Activated CD4-positive, alpha-beta T cell treated with anti-CD3 and anti-CD28 coated beads, Interleukin-2, amount 50 U/mL, for 4 hours (primary cell): ENCODE measurements at regions not wholly inside any gene's neighbourhood (a gene's known extent, or its start where the extent isn't known, plus 50 kb on each side); places are given as distances from the start of the nearest gene placed in this dataset.
"Not testable (repeated sequence)": the region's sequence is repeated elsewhere in the genome, so short reads cannot be mapped to it uniquely, and the experiment has no call there.

Experiments used
- DNase-seq, 2 experiments: peaks; one replicate each; pipeline ENCODE4 v3.0.0-alpha.2; 2020

DNA sequence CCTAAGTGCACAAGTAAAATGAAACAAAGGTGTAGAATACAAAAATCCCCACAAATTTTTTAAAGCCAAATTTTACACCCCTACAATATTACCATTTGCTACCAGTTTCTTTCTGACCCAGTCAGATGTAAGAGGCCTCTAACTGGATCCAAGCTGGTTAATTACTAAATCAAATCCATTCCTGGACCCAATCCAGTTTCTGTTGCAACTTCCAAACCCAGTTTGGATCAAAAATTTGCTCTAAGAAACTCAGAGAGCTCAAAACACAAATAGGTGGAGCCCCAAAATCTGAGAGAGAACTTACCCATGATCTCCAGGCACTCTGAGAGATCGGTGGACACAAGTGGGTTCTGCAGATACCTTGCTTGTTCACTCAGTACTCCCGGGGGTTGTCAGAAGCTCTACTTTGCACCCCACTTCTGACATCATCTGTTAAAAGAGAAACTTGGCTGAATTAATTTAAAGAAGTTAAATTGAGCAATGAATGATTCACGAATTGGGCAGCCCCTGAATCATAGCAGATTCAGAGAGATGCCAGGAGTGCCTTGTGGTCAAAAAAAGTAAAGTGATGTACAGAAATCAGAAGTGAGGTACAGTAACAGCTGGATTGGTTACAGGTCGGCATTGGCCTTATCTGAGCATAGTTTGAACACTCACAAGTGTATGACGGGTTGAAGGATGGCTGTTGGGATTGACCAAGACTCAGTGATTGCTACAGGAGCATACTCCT is 448.0 kb downstream of the KCNT2 start:
- DNase-seq: no peak

- DNase-seq: no peak
These were observed 452.7 kb downstream of the KCNT2 start for GRCh38 chr1:196155586-196155985.

- DNase-seq: no peak
These were observed 455.3 kb downstream of the KCNT2 start for GRCh38 chr1:196152975-196153374.

DNA sequence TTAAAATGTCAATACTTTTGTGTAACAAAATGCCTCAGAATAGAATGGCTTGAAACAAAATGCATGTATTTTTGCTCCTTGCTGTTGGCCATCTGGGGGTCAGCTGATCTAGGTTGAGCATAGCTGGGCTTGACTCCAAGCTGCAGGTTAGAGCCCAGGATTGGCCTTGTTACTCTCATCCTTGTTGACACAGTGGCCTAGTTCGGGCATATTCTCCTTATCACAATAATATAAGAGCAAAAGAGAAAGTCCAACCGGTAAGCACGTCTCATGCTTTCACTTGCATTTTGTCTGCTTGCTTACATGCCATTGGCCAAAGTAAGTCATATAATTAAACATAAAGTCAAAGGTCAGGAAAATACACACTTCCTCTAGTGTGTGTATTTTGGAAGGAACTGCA is 456.2 kb downstream of the KCNT2 start:
- DNase-seq: no peak

DNA sequence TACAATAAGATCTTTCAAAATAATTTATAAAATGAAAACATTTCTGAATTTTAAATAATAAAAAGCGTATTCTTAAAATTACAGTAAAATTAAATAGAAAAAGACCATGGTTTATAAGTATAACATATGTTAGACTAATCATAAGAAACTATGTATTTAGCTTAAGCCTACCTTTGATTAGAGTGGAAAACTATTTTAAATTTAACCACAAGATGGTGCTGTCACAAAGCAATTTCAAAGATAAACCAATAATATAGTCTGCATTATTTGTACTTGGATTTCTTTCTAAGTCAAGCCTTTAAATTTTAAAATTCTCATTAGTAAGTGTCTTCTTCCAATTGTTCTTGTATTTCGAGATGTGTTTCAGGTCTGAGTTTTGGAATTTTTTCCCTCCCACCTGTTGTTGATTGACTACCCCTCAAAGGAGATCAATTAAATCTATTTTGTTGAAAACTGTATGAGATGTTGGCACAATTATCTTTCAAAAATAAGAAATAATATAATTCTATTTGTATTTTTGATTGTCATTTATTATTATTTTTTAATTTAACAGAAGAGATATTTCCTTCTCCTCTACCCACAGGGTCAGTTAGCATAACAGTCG is 459.8 kb downstream of the KCNT2 start:
- DNase-seq: no peak

- no peak for DNase-seq
These were observed 460.7 kb downstream of the KCNT2 start for GRCh38 chr1:196147530-196147929.

DNA sequence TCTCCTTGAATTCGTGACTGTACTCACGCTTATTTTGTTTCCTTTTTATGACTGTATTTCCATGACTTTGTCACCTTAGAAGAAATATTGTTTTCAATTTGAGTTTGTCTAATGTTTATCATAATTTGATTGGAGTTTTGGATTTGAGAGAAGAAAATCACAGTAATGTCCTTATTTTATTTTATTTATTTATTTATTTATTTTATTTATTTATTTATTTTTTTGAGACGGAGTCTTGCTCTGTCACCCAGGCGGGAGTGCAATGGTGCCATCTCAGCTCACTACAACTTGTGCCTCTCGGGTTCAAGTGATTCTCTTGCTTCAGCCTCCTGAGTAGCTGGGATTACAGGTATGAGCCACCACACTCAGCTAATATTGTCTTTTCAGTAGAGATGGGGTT is 463.1 kb downstream of the KCNT2 start:
- not testable (repeated sequence) for DNase-seq

- no peak for DNase-seq
These were observed 463.7 kb downstream of the KCNT2 start for GRCh38 chr1:196144588-196144987.

- DNase-seq: no peak
These were observed 464.5 kb downstream of the KCNT2 start for GRCh38 chr1:196143602-196144342.

DNA sequence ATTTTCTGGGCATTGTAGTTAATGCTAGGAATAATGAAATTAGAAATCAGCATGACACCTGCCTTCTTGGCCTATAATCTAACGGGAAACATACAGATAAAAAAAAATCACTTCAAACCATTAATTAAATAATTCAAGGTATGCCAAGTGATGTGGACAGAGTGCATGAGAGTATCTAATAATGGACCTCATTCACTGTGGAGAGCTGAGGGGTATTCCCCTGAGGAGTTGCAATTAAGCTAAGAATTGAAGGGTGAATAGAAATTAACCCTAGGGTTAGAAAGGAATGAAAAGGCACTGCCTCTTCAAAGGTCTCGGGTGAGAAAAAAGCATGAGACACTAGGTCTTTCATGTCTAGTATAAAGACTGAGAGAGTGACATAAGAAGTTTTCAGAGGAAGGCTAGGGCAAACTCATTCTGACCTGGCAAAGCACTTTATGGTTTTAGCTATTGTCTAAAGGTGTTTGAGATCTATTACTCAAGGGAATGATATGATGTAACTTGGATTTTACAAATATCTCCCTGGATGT is 466.1 kb downstream of the KCNT2 start:
- DNase-seq: no peak

DNA sequence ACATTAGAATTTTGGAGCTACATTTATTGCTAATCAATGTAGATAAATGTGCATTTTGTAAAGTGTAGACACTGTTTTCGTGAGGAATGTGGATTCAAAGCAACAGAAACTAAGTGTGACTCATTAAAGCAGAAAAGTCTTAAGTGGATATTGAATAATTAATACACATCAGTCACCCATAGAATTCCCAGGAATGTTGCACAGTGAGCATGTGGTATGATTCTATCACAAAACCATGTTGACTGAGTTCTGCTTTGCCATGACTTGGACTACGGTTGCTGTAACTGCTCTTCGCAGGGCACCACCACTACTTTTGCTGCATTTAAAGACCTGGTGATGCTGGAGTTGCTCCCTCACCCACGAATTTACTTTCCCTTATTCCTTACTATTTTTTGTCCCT is 471.8 kb downstream of the KCNT2 start:
- no peak for DNase-seq

DNA sequence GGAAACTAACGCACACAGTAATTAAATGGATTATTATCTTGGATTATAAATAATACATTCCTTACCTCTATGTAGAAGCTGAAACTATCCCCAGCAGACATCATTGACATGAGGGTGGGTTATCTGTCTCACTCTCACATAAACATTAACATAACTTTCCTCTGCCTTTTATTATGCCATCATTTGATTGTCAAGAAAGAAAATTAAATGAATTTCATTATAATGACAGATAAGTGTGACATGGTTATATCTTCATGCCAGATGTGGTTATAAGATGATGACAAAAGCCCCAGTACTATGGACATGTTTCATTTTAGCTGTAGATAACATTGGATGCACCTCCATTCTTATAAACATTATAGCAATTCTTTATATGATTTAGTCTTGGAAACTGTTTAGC is 476.5 kb downstream of the KCNT2 start:
- no peak for DNase-seq

- no peak for DNase-seq
These were observed 479.4 kb downstream of the KCNT2 start for GRCh38 chr1:196128835-196129234.

GRCh38 chr1:196121181-196121580 is 487.1 kb downstream of the KCNT2 start:
- DNase-seq: no peak

DNA sequence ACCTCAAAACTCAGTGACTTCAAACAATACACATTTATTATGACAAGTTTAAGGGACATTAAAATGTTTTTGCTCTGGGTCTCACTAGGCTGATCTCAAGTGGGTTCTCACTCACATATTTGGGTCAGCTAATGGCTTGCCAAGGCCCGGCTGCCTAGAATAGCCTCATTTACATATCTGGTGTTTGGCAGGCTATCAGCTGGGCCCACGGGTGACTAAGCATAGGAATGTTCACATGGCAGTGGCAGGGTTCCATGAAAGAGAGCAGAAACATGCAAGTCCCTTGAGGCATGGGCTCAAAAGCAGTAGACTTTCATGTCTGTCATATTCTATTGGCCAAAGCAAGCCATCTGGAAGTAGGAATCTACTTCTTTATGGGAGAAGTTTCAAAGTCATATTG is 492.6 kb downstream of the KCNT2 start:
- DNase-seq: no peak

DNA sequence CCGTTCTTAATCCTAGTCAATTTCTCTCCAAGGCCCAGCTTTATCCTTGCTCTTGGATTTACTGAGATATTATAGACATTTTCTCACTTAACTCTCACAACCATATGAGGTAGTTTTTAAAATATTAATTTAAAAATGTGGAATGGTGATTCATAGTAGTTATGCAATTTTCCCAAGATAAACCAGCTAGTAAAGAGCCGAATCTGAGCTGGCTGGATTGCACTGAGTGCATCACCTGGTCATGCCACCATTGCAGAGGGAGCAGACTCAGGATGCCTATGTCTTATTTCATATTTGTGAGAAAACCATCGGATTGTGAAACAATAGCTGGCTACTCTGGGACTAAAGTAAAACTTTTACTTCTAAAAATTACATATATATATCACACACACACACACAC is 494.0 kb downstream of the KCNT2 start:
- no peak for DNase-seq

GRCh38 chr1:196108990-196109389 is 499.2 kb downstream of the KCNT2 start:
- DNase-seq: not testable (repeated sequence)

DNA sequence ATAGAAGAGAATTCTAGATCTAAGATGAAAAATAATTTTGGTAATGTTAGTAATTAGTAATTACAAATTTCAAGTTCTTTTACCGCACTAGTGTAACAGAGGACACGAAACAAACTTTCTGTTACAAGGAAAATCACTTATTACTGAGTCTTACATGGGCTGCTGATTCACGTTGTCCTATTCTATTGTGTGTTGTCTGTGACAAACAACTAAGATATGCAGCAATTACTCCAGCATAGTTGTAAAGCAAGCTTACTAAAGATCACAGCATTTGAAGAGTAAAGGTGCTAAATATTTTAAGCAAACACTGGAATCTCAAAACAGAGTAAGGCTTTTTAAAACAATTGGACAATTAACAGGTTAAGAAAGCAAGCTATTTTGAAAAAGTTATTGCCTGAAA is 502.3 kb downstream of the KCNT2 start:
- no peak for DNase-seq

GRCh38 chr1:196102826-196103225 is 505.4 kb downstream of the KCNT2 start:
- no peak for DNase-seq

- DNase-seq: no peak
These were observed 510.2 kb downstream of the KCNT2 start for GRCh38 chr1:196098000-196098399.

GRCh38 chr1:196094821-196095220 is 513.4 kb downstream of the KCNT2 start:
- no peak for DNase-seq

DNA sequence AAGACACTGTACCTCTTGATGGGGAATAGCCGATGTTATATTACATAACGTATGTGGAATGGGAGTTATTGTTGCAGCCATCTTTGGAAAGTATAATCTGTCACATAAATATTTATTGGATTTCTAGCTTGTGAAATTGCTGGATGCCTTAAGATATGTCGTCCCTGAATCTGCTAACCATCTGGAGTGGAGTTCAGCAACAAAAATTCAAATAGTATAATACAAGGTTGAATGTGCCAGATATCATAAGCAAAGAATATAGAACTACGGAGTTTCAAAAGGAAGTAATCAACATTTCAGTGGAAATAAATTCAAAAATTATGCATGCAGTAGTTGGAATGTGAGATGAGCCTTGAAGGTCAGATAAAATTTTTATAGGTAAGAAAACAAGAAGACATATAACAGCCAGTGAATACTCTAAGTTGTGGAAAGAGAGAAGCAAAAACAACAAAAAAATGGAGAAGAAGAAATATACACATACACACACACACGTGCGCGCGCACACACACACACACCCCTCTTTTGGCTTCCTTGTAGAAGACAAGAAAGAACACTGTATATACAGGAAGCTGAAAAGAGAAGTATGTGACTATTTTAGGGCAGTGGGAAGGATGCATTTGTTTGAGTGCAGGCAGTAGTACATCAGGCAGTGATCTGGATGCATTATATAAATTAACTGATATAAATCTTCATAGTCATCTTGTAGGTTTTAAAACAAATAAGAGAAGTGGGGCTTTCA is 516.7 kb downstream of the KCNT2 start:
- no peak for DNase-seq

- no peak for DNase-seq
These were observed 518.0 kb downstream of the KCNT2 start for GRCh38 chr1:196090226-196090625.
